ENCODE measurements at regions not wholly inside any gene's neighbourhood (a gene's known extent, or its start where the extent isn't known, plus 50 kb on each side); places are given as distances from the start of the nearest gene placed in this dataset.

- CTCF ChIA-PET = no interaction called here
- POLR2A ChIA-PET = no interaction called here
- peaks cover 5% of the 10 kb centered on the region for H3K4me1 Mint-ChIP-seq (ENCODE audit: insufficient read depth, unreplicated experiment)
- no peaks in the 10 kb centered on the region for H3K36me3 Mint-ChIP-seq (ENCODE audit: insufficient read depth, unreplicated experiment)
- no peak for TF ChIP-seq CTCF (IDR thresholded peaks at IDR 0.05; ENCODE audit: unreplicated experiment)
- no TSS peak for BruUV-seq (replicated peaks)
- H3K27me3 Mint-ChIP-seq (ENCODE audit: insufficient read depth, unreplicated experiment) = no peaks in the 10 kb centered on the region
- no peak overlapping the region for H3K4me3 Mint-ChIP-seq (ENCODE audit: unreplicated experiment)
- H3K27ac Mint-ChIP-seq (ENCODE audit: low read depth, unreplicated experiment) = no peak overlapping the region
- no peak for DNase-seq (ENCODE audit: unreplicated experiment)
- intact Hi-C loops (cut with micrococcal nuclease) = no loop called here
- no peaks in the 10 kb centered on the region for H3K9me3 Mint-ChIP-seq (ENCODE audit: unreplicated experiment)
Observed at GRCh38 chr1:56430141-56430839, 149.1 kb downstream of the PLPP3 start.

GRCh38 chr1:56429288-56429687 is 150.1 kb downstream of the PLPP3 start:
- Mint-ChIP-seq H3K27me3 (ENCODE audit: insufficient read depth, unreplicated experiment) (no peaks in the 10 kb centered on the region), H3K4me1 (ENCODE audit: insufficient read depth, unreplicated experiment) (peaks cover 5% of the 10 kb centered on the region), H3K36me3 (ENCODE audit: insufficient read depth, unreplicated experiment) (no peaks in the 10 kb centered on the region), H3K4me3 (ENCODE audit: unreplicated experiment) (no peak overlapping the region), H3K27ac (ENCODE audit: low read depth, unreplicated experiment) (no peak overlapping the region), H3K9me3 (ENCODE audit: unreplicated experiment) (no peaks in the 10 kb centered on the region)
- POLR2A ChIA-PET = interaction anchor here (0.9 kb wide), 1 partner anchor 150 kb away, joined by 3 read pairs; no protein-coding TSS in a partner anchor
- intact Hi-C loops (cut with micrococcal nuclease) = no loop called here
- CTCF ChIA-PET = no interaction called here
- TF ChIP-seq CTCF (IDR thresholded peaks at IDR 0.05; ENCODE audit: unreplicated experiment) = no peak
- no peak for DNase-seq (ENCODE audit: unreplicated experiment)
- no TSS peak for BruUV-seq (replicated peaks)

- intact Hi-C loops (cut with micrococcal nuclease) = no loop called here
- no TSS peak for BruUV-seq (replicated peaks)
- DNase-seq (ENCODE audit: unreplicated experiment) = no peak
- Mint-ChIP-seq H3K27me3 (ENCODE audit: insufficient read depth, unreplicated experiment) (no peaks in the 10 kb centered on the region), H3K27ac (ENCODE audit: low read depth, unreplicated experiment) (no peak overlapping the region), H3K36me3 (ENCODE audit: insufficient read depth, unreplicated experiment) (no peaks in the 10 kb centered on the region), H3K9me3 (ENCODE audit: unreplicated experiment) (no peaks in the 10 kb centered on the region), H3K4me3 (ENCODE audit: unreplicated experiment) (no peak overlapping the region), H3K4me1 (ENCODE audit: insufficient read depth, unreplicated experiment) (peaks cover 5% of the 10 kb centered on the region)
- TF ChIP-seq CTCF (IDR thresholded peaks at IDR 0.05; ENCODE audit: unreplicated experiment) = no peak
- CTCF ChIA-PET = interaction anchor here (0.6 kb wide), 2 partner anchors 30 to 263 kb away, joined by 3 read pairs; no protein-coding TSS in a partner anchor
- POLR2A ChIA-PET = no interaction called here
Observed at GRCh38 chr1:56426587-56427381, 152.6 kb downstream of the PLPP3 start.

DNA sequence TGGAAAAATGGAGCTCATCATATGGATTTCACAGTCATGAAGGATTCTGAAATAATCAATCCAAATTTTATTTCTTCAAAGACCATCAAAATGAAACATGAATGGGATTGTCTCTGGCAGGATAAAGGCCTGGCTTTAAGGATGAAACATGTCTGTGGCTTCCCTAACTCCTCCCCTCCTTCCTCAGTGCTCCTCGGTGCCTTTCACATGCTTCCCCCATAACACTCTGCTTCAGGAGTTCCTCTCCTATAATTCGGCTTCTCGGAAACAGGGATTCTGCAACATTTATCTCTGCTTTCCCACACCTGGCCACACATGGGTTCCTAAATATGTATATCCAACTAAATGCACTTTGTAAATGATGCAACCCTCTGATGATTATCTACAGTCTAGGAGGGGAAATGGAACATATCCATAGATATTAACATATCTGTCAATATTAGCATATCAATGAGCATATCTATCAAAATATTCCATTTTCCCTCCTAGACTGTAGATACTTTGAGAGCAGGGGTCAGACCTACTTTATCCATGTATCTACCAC is 153.8 kb downstream of the PLPP3 start:
- DNase-seq (ENCODE audit: unreplicated experiment) = no peak
- Mint-ChIP-seq H3K9me3 (ENCODE audit: unreplicated experiment) (no peaks in the 10 kb centered on the region), H3K36me3 (ENCODE audit: insufficient read depth, unreplicated experiment) (no peaks in the 10 kb centered on the region), H3K27ac (ENCODE audit: low read depth, unreplicated experiment) (no peak overlapping the region), H3K4me1 (ENCODE audit: insufficient read depth, unreplicated experiment) (peaks cover 5% of the 10 kb centered on the region), H3K4me3 (ENCODE audit: unreplicated experiment) (no peak overlapping the region), H3K27me3 (ENCODE audit: insufficient read depth, unreplicated experiment) (no peaks in the 10 kb centered on the region)
- BruUV-seq (replicated peaks) = no TSS peak
- ChIA-PET POLR2A (no interaction called here), CTCF (interaction anchor here (0.6 kb wide), 1 partner anchor 698 kb away, joined by 3 read pairs; no protein-coding TSS in a partner anchor)
- intact Hi-C loops (cut with micrococcal nuclease) = no loop called here
- no peak for TF ChIP-seq CTCF (IDR thresholded peaks at IDR 0.05; ENCODE audit: unreplicated experiment)

All from MCF 10A (cell line).